NT2/D1 (cell line): ENCODE measurements at regions not wholly inside any gene's neighbourhood (a gene's known extent, or its start where the extent isn't known, plus 50 kb on each side); places are given as distances from the start of the nearest gene placed in this dataset.

ENCODE experiments used
- YY1 ChIP-seq: IDR thresholded peaks from 2 replicates; pipeline ENCODE4 v1.6.1; 2011; ENCODE audit not compliant: insufficient read length, insufficient read depth
- ZNF274 ChIP-seq: IDR thresholded peaks from 2 replicates; pipeline ENCODE4 v1.6.1; 2011; ENCODE audit warnings: mild to moderate bottlenecking, low read depth, low read length

DNA sequence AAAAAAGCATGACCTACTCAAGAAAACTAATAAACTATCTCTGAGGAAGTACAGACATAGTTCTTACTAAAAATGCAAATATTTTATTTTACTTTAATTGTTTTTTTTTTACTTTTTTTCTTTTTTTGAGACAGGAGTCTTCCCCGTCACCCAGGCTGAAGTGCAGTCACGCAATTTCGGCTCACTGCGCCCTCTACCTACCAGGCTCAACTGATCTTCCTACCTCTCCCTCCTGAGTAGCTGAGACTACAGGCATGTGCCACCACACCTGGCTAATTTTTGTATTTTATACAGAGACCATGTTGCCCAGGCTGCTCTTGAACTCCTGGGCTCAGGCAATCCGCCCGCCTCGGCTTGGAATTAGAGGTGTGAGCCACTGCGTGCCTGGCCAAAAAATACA lies 1263.1 kb downstream of the KCNT2 start:
- TF ChIP-seq ZNF274 (no peak), YY1 (no peak)
